GM04503 (cell line): ENCODE measurements at regions not wholly inside any gene's neighbourhood (a gene's known extent, or its start where the extent isn't known, plus 50 kb on each side); places are given as distances from the start of the nearest gene placed in this dataset.
"Not testable (repeated sequence)": the region's sequence is repeated elsewhere in the genome, so short reads cannot be mapped to it uniquely, and the experiment has no call there.

Experiments used
- DNase-seq: peaks from one replicate; pipeline ENCODE4 v3.0.0-alpha.2; 2012; ENCODE audit warnings: low read depth

DNA sequence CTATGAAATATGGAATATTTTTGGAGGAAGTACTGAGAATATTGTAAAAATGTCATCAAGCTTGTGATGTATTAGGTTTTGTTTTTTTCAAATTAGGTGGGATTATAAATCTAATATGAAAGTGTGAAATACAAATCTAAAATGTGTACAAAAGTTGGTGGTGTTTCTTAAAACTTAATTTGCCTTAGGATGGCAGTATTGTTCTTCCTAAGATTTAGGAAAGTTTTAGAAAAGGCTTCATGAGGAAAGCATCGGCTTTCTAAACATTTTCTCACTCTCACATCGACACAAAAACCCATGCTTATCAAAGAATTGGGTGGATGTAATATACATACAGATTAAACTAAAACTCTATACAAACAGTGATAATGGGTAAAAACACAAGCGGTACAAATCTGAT lies 972.0 kb upstream of the PCDH20 start:
- DNase-seq, result no peak

GRCh38 chr13:62379241-62379640 lies 963.6 kb upstream of the PCDH20 start:
- DNase-seq, result not testable (repeated sequence)

DNA sequence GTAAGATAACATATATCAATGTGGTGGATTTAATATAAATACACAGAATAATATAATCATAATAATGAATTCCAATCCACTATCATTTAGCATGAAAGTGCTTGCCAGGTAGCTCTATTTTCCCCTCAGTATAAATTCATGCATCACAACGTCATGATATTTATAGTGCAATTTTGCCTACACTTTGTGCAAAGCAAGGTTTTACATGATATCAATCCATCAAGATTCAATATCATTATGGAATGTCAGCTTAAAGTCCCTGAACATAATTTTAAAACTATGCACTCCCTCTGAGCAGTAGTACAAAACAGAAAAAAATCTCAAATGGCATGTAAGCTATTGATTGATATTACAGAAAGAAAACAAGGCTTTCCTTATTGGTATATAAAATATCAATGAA lies 962.2 kb upstream of the PCDH20 start:
- no peak for DNase-seq

- DNase-seq, result no peak
Measured at GRCh38 chr13:62375653-62376052, 960.0 kb upstream of the PCDH20 start.

- no peak for DNase-seq
Measured at GRCh38 chr13:62371737-62372136, 956.1 kb upstream of the PCDH20 start.

DNA sequence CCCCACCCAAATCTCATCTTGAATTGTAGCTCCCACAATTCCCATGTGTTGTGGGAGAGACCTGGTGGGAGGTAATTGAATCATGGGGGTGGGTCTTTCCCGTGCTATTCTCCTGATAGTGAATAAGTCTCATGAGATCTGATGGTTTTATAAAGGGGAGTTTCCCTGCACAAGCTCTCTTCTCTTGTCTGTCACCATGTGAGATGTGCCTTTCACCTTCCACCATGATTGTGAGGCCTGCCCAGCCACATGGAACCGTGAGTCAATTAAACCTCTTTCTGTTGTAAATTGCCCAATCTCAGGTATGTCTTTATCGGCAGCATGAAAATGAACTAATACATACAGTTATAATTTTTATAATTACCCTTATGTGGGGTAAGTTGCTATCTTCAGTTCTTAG lies 952.3 kb upstream of the PCDH20 start:
- not testable (repeated sequence) for DNase-seq

DNA sequence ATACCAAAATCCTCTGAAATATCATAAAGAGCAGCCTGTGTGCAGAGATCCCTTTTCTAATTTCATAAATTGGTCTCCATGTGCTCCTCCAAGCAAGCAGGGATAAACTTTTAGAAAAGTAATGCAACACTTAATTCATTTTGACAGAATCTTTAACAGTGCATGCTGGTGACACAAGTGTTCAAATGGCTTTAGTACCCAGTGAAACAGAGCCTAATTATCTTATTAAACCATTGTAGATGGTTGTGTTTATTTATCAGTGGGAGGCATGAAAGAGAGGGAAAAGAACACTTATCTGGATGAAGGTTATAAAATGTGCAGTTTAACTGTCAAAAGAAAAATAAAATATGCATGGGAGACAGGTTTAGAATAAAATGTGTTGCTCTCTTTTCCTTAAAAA lies 945.0 kb upstream of the PCDH20 start:
- no peak for DNase-seq

GRCh38 chr13:62358646-62358932 lies 942.9 kb upstream of the PCDH20 start:
- DNase-seq, result no peak

GRCh38 chr13:62357887-62358645 lies 942.4 kb upstream of the PCDH20 start:
- no peak for DNase-seq

- no peak for DNase-seq
Measured at GRCh38 chr13:62356977-62357376, 941.3 kb upstream of the PCDH20 start.

DNA sequence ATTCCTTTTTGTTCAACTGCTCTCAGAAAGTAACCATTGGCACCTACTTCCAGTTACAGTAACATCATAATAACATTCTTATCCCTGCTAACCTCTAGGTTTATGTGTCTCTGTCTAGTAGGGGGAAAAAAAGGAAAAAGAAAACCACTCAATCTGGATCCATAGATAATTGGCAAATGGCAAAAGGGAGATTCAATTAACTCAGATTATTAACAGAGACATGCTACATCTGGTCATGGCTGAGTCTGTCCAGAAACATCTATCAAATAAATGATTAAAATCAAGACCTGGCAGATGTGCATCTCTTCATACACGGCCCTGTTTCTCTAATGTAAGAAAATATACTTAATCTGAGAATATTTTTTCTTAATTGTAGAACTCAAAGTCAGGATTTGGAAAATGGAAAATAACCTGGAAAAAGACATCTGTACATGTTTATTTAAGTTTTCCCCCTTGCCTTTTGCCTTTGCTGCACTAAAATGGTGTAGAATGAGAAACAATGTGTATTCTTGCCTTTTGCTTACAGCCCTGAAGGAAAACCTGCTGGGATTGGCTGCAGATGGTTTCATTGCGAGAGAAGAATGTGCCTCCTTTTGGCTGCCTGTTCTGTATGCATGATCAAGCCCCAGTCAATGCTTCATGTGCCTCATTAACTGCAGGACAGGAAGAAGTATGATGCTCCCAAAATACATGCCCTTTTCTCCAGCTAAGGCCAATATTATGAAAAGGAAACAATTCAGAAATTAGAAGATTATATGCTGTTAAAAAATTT lies 921.6 kb upstream of the PCDH20 start:
- no peak for DNase-seq

- no peak for DNase-seq
Measured at GRCh38 chr13:62336507-62336906, 920.9 kb upstream of the PCDH20 start.

- no peak for DNase-seq
Measured at GRCh38 chr13:62333466-62333865, 917.8 kb upstream of the PCDH20 start.

DNA sequence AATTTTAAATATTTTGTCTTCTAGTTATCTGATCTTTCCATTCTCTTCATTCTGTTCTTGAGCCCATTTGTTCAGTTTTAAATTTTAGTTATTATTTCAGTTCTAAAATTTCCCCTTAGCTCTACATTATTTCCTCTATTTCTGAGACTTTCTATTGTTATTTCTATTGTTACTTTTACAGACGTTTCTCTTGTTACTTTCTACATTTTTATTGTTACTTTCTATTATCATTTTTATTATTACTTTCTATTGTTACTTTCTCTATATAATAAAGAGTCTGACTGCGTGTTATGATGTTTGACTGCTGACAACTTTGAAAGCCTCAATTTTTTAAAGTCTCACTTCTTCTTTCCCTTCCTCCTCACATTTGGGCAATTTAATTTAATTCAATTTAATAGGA lies 915.7 kb upstream of the PCDH20 start:
- no peak for DNase-seq

DNA sequence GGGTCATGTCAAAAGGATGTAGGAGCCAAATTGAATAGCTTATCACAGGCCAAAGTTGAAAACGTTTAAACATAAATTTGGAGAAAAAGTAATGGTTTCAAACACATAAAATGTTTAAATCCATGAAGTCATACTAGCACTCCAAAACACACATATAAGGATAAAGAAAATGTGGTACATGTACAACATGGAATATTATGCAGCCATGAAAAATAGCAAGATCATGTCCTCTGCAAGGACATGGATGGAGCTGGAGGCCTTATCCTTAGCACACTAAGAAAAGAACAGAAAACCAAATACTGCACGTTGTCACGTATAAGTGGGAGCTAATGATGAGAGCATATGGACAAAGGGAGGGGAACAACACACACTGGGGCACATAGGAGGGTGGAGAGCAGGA lies 911.7 kb upstream of the PCDH20 start:
- DNase-seq, result no peak

- no peak for DNase-seq
Measured at GRCh38 chr13:62324842-62325241, 909.2 kb upstream of the PCDH20 start.

DNA sequence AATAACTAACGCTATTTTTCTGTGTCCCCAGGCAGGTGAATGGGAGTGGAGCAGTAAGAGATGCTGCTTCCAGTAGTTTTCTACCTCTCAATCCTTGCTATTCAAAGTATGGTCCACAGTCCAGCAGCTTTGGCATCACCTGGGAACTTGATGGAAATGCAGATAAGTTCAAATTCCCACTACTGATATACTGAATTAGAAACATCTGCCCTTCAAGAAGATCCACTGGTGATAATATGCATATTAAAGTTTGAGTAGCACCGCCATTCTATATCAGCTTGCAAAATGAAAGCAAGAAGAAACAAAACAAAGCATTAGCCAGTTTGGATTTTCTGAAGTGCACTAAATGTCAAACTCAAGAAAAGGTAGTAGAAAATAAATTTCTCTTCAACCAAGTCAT lies 906.2 kb upstream of the PCDH20 start:
- DNase-seq, result no peak

DNA sequence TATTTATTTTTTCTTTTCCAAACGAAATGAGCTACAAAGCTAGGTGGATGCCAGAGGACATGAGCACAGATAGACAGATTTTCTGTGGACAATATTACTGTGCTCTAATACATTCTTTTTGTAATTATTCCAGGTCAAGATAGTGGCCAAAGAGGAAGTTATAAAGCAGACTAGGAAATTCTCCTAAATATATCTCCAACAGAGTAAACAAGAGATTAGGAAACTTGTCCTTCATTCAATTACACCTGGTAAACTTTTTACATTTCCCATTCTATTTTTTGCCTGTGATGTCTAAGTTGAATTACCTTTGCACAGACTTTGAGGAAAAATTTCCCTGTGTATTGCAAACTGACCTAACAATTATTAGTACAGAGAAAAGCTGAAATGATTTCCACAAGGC lies 905.5 kb upstream of the PCDH20 start:
- DNase-seq, result no peak

DNA sequence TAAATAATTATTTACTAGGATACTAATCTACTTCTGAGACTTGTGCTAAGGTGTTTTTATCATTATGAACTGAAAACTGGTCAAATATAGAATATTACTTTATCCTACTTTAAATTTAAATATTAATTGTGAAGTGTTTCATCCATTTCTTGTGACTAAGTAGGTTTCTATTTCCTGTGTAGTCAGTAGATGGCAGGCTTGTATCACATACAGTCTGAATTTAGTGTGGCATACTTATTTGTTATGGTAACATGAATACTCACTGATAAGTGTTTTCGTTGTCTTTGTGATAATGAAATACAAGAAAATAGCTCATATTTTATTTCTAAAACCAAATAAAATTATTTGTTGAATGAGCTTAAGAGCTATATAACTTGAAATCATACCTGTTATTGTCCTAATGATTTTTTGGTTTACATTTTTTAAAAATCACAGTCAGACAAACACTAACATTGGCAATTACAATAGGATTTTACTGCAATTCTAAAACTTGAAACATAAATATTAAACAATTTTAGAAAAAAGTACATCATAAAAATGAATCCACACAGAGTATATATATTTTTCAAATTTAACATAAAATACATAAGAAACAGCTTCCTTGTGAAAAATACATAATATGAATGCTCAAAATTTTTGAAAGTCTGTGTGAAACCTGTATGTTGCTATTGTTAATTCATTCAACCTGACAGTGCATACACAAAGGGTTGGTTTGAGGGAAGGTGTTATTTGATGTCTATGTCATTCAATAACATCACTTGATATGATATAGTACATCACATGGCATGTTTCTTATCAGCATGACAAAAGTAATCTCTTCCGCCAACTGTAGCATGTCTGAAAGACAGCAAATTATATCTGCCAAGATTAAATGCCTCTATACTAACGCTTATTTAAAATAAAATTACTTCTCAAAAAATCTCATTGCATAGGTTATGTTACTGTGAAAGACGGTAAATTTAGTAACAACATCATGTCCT lies 904.8 kb upstream of the PCDH20 start:
- DNase-seq, result no peak

DNA sequence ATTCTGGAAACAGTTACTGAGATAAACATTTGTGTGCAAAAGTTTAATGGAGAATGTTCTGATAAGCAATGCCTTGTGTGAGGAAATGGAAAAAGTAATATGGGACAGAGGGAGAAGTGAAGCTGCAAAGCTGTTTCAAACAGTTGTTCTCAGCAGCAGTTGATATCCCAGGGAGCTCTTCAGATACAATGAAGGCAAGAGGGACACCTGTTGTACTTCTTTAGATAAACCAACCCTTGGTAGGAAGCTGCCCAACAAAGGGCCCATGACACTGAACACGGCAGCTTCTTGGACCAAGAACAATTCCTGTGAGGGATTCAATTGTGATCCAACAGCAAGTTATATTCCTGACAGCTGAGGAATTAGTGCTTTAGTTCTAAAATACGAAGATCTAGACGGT lies 894.3 kb upstream of the PCDH20 start:
- no peak for DNase-seq

- no peak for DNase-seq
Measured at GRCh38 chr13:62305756-62306155, 890.1 kb upstream of the PCDH20 start.

- DNase-seq, result no peak
Measured at GRCh38 chr13:62302341-62302740, 886.7 kb upstream of the PCDH20 start.

GRCh38 chr13:62299988-62300387 lies 884.3 kb upstream of the PCDH20 start:
- no peak for DNase-seq
